ENCODE measurements at regions not wholly inside any gene's neighbourhood (a gene's known extent, or its start where the extent isn't known, plus 50 kb on each side); places are given as distances from the start of the nearest gene placed in this dataset.

DNA sequence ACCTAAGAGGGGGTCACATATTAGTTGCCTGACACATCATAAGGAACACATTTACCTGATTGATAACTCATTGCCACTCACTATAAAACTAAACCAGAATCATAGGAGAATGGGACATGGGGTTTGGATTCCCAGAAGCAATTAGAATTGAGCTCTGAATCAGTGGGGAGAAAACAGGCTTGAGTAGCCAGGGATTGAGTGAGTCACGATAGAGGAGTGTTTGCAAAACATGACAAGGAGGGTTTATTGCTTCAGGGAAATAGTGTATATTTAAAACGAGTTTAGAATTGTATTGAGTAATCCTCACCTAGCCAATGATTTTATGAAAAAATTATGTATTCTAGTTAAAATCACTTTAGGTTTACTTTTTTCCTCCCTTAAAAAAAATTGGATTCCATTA is 101.1 kb upstream of the THRB start:
- DNase-seq (ENCODE audit: low read depth in 3 of 3, low spot score in 2 of 3): no peak

DNA sequence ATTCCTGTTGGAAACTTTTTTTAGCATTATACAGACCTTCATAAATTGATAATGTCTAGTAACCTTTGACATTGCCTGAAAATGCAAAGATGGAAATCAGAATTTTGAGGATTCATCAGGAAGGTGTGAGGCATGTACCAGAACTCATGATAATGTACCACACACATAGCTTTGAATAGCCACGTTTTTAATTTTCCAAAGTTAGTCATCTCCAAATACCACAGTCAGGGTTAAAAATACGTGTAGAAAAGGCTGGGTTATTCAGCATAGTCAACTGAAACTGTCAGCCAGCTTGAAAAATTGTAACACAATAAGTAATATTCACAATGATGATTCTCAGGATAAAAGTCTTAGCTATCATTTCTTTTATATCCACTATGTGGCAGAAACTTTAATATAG is 102.0 kb upstream of the THRB start:
- no peak for DNase-seq (ENCODE audit: low read depth in 3 of 3, low spot score in 2 of 3)

GRCh38 chr3:24598695-24599470 is 104.2 kb upstream of the THRB start:
- no peak for DNase-seq (ENCODE audit: low read depth in 3 of 3, low spot score in 2 of 3)

- no peak for DNase-seq (ENCODE audit: low read depth in 3 of 3, low spot score in 2 of 3)
Measured at GRCh38 chr3:24601066-24601939, 106.7 kb upstream of the THRB start.

GRCh38 chr3:24604215-24604614 is 109.6 kb upstream of the THRB start:
- DNase-seq (ENCODE audit: low read depth in 3 of 3, low spot score in 2 of 3): no peak

GRCh38 chr3:24605511-24606028 is 110.9 kb upstream of the THRB start:
- DNase-seq (ENCODE audit: low read depth in 3 of 3, low spot score in 2 of 3): no peak

GRCh38 chr3:24607281-24607680 is 112.6 kb upstream of the THRB start:
- no peak for DNase-seq (ENCODE audit: low read depth in 3 of 3, low spot score in 2 of 3)

DNA sequence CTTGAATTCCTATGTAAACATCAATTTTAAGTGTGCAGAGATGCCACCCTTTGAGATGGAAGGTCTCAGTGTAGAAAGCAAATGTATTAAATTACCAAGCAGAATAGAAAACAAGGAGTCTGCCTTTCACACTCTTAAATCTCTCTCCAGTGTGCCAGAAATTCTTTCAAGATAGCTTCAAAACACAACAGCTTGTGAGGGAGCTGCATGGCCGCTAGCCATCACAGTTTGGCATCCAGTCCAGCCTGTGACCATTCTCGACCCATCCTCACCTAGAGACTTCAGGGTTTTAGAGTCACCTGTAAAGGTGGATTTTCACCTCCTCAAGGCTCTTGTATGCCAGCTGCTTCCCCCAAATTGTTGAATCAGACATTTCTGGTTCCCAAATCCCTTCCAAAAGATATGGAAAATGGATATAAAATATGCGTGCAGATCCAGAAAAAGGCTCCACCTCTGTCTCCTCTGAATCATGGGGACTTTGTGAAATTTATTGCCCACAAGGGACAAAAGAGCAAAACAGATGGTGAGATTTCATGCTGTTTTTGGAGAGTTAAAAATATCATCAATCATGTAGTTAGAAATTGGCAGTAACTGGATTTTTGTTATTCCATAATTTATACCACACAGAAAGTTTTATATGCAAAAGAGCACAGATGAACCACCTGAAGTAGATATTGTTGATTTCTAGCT is 114.2 kb upstream of the THRB start:
- no peak for DNase-seq (ENCODE audit: low read depth in 3 of 3, low spot score in 2 of 3)

- DNase-seq (ENCODE audit: low read depth in 3 of 3, low spot score in 2 of 3): no peak
Measured at GRCh38 chr3:24614359-24614758, 119.7 kb upstream of the THRB start.

- peak in 1 of 3 donors; percentile 19 for DNase-seq (ENCODE audit: low read depth in 3 of 3, low spot score in 2 of 3)
Measured at GRCh38 chr3:24615177-24615576, 120.5 kb upstream of the THRB start.

- DNase-seq (ENCODE audit: low read depth in 3 of 3, low spot score in 2 of 3): no peak
Measured at GRCh38 chr3:24616110-24616829, 121.6 kb upstream of the THRB start.

GRCh38 chr3:24622138-24622537 is 127.5 kb upstream of the THRB start:
- DNase-seq (ENCODE audit: low read depth in 3 of 3, low spot score in 2 of 3): no peak

DNA sequence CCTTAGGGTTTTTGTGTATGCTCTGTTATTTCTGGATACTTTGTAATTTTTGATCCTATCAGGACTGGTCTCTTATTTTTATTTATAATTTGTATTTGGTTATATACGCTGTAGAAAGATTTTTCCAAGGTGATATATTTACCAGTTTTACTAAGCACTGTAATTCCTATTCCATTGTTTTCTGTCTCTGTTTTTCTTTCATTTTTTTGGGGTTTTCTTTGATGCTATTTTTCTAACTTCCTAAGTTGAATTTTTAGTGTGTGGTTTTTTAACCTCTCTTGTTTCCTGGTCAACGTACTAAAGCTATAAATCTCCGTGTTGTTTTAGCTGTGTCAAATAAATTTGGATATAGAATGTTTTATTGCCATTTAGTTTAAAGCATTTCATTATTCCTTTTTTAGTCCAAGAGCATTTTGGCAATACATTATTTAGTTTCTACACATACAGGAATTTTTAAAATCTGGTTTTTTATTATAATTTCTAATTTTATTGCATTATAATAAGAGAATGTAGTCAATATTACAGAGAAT is 128.1 kb upstream of the THRB start:
- no peak for DNase-seq (ENCODE audit: low read depth in 3 of 3, low spot score in 2 of 3)

GRCh38 chr3:24623657-24624056 is 129.0 kb upstream of the THRB start:
- no peak for DNase-seq (ENCODE audit: low read depth in 3 of 3, low spot score in 2 of 3)

DNA sequence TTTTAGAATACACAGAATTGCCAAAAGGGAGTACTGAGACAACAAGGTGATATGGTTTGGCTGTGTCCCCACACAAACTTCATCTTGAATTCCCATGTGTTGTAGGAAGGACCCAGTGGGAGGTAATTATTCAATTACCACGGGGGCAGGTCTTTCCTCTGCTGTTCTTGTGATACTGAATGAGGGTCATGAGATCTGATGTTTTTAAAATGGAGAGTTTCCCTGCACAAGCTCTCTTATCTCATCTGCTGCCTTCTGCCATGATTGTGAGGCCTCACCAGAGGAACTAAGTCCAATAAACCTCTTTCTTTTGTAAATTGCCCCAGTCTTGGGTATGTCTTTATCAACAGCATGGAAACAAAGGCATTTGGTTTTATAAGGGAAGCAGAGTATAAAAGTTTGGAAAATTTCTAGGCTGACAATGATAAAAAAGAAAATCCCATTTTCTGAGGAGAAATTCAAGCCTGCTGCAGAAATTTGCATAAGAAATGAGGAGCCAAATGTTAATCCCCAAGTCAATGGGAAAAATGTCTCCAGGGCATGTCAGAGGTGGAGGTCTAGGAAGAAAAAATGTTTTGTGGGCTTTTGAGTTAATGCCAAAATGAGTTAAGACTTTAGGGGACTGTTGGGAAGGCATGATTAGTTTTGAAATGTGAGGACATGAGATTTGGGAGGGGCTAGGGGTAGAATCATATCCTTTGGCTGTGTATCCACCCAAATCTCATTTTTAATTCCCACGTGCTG is 130.5 kb upstream of the THRB start:
- no peak for DNase-seq (ENCODE audit: low read depth in 3 of 3, low spot score in 2 of 3)

DNA sequence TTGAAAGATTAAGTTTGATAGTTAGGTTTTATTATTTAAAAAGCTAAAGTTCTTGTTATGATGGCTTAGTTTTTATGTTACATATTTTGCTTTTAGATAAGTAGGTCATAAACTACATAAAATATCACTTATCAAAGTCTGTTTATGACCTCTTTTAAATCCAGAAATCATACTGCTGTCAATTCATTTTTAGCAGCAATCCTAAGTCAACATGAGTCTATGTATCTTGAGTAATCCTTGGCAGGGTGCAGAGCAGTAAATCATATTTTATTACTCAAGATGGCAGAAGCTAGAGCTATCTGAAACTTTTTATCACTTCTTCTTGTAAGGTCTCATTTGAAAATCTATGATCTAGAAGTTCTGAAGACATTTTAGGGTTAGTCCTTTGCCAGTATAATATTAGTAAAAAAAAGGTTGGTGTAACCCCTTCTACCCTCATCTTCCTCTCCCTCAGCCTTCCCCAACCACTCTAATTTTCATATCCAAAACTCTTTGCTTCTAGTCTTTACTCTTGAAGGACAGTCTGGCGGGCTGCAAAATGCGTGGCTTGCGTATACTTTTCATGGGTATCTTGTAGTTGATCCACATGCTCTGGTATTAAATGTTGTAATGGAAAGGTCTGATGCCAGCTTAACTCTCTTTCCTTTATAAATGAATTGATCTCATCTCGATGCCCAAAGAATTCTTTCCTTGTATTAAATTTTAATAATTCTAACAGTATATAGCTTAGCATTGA is 134.0 kb upstream of the THRB start:
- no peak for DNase-seq (ENCODE audit: low read depth in 3 of 3, low spot score in 2 of 3)

DNA sequence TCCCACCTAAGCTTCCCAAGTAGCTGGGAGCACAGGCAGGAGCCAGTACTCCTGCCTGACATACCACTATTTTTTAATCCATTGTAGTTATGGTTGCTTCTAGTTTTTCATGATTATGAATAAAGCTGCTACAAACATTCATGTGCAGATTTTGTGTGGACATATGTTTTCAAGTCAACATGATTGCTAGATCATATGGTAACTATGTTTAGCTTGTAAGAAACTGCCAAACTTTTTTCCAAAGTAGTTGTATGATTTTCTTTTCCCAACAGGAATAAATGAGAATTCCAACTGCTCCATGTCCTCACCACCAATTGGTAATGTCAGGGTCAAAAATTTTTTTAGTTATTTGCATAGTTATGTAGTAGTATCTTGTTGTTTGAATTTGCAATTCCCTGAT is 136.8 kb upstream of the THRB start:
- DNase-seq (ENCODE audit: low read depth in 3 of 3, low spot score in 2 of 3): no peak

DNA sequence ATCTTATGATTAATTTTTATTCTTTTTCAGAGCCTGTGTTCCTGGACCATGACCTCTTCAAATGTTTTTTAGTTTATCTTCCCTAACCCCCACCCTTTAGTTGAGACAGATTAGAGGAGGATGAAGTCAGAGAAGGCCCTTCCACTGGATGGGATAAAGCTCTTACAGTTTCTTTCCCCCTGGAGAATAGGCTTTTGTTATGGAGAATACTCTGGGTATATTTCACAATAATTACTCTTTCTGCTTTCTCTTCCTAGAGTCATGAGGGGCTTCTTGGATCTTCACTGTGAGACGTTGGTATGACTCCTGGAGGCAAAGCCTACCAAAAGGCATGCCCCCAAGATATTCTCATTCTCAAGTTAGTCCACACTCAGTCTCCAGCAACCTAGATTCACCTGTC is 144.4 kb upstream of the THRB start:
- no peak for DNase-seq (ENCODE audit: low read depth in 3 of 3, low spot score in 2 of 3)
